H1 (cell line): ENCODE measurements at regions not wholly inside any gene's neighbourhood (a gene's known extent, or its start where the extent isn't known, plus 50 kb on each side); places are given as distances from the start of the nearest gene placed in this dataset.

Experiments used
- CTCF ChIA-PET: fragments of 300-600 bp; sonication (Branson Sonifier 250); formaldehyde crosslinking; loops from one replicate; lab custom pipeline; 2021; ENCODE audit not compliant: partially characterized antibody; lab: Charles Lee
- POLR2A ChIA-PET: fragments of 300-600 bp; sonication (Branson Sonifier 250); formaldehyde crosslinking; loops from one replicate; lab custom pipeline; 2021; ENCODE audit warnings: inconsistent platforms; ENCODE audit not compliant: partially characterized antibody; lab: Charles Lee
- DNase-seq, 2 experiments: peaks; one replicate each; pipeline versions ENCODE4 v3.0.0 to v3.0.0-alpha.2; 2010 to 2022; ENCODE audit warnings: low spot score in 2 of 2, low read depth in 1 of 2, mixed read lengths in 1 of 2
- FAIRE-seq: peaks from 2 replicates; lab custom pipeline; 2011; peaks lifted over from hg19 to GRCh38; lab: Jason Lieb, UNC
- H2AFZ ChIP-seq: 2 replicates; pipeline ENCODE4 v1.8.1; 2012; ENCODE audit warnings: low read length, inconsistent platforms
- H2AK5ac ChIP-seq: 2 replicates; pipeline ENCODE4 v1.6.1; 2013; ENCODE audit warnings: low read depth, low read length
- H2BK120ac ChIP-seq: replicated peaks from 2 replicates; pipeline ENCODE3; 2013; ENCODE audit warnings: low read depth, low read length, inconsistent platforms
- H2BK12ac ChIP-seq: 2 replicates; pipeline ENCODE4 v1.6.1; 2013; ENCODE audit warnings: low read depth, low read length
- H2BK15ac ChIP-seq: 2 replicates; pipeline ENCODE4 v1.6.1; 2013; ENCODE audit warnings: low read length
- H2BK20ac ChIP-seq: 2 replicates; pipeline ENCODE4 v1.6.1; 2013; ENCODE audit warnings: low read length
- H2BK5ac ChIP-seq: 2 replicates; pipeline ENCODE4 v1.6.1; 2013; ENCODE audit warnings: low read depth, low read length
- H3K14ac ChIP-seq: 2 replicates; pipeline ENCODE4 v1.6.1; 2013; ENCODE audit warnings: inconsistent platforms; ENCODE audit not compliant: insufficient read length
- H3K18ac ChIP-seq: 2 replicates; pipeline ENCODE4 v1.6.1; 2013; ENCODE audit warnings: low read length; ENCODE audit errors: extremely low read depth
- H3K23ac ChIP-seq: 2 replicates; pipeline ENCODE4 v1.6.1; 2013; ENCODE audit warnings: inconsistent platforms; ENCODE audit not compliant: insufficient read length
- H3K23me2 ChIP-seq: 2 replicates; pipeline ENCODE4 v1.6.1; 2013; ENCODE audit warnings: low read depth, low read length
- H3K27ac ChIP-seq: 2 replicates; pipeline ENCODE4 v1.6.1; 2011; ENCODE audit warnings: low read depth, low read length, inconsistent platforms
- H3K27me3 ChIP-seq, 4 experiments: replicated peaks in 1 of 4; 1 replicate in 1 of 4; 2 replicates in 3 of 4; pipeline versions ENCODE4 v1.6.1 to v1.8.1; 2011 to 2013; ENCODE audit warnings: low read length in 3 of 4, mild to moderate bottlenecking in 3 of 4, inconsistent platforms in 2 of 4, mixed read lengths in 2 of 4, moderate library complexity in 1 of 4; ENCODE audit not compliant: control insufficient read depth in 3 of 4, insufficient read depth in 3 of 4; ENCODE audit errors: extremely low read depth in 1 of 4
- H3K36me3 ChIP-seq, 4 experiments: 2 replicates each; pipeline versions ENCODE4 v1.6.1 to v1.8.1; 2011 to 2013; ENCODE audit warnings: mild to moderate bottlenecking in 4 of 4, low read length in 3 of 4, moderate library complexity in 2 of 4, control low read depth in 1 of 4, inconsistent platforms in 1 of 4; ENCODE audit not compliant: insufficient read depth in 4 of 4, control insufficient read depth in 2 of 4
- H3K4ac ChIP-seq: replicated peaks from 2 replicates; pipeline ENCODE3; 2013; ENCODE audit warnings: low read length, low read depth, mixed read lengths, inconsistent platforms; ENCODE audit not compliant: insufficient read length
- H3K4me1 ChIP-seq, 4 experiments: replicated peaks in 1 of 4; 1 replicate in 1 of 4; 2 replicates in 3 of 4; pipeline versions ENCODE4 v1.6.1 to v1.8.1; 2011 to 2013; ENCODE audit warnings: low read length in 3 of 4, inconsistent platforms in 2 of 4, mixed read lengths in 1 of 4; ENCODE audit not compliant: insufficient read depth in 4 of 4, control insufficient read depth in 3 of 4
- H3K4me2 ChIP-seq, 2 experiments: 2 replicates each; pipeline versions ENCODE4 v1.6.1 to v1.8.1; 2011 to 2013; ENCODE audit warnings: low read depth in 2 of 2, low read length in 2 of 2, control low read depth in 1 of 2, inconsistent platforms in 1 of 2, mild to moderate bottlenecking in 1 of 2; ENCODE audit not compliant: insufficient read depth in 1 of 2
- H3K4me3 ChIP-seq, 4 experiments: fragments of 200-600, 300-600 bp in 1 of 4; sonication (generic), shearing (Covaris generic), sonication (Bioruptor Twin) in 1 of 4; 2 replicates each; pipeline versions ENCODE4 v1.5.1 to v1.8.1; 2011 to 2016; ENCODE audit warnings: low read length in 4 of 4, low read depth in 3 of 4, control low read depth in 2 of 4, inconsistent platforms in 2 of 4, mild to moderate bottlenecking in 2 of 4, mixed read lengths in 1 of 4, moderate library complexity in 1 of 4; ENCODE audit not compliant: insufficient read depth in 2 of 4; ENCODE audit errors: extremely low read depth in 1 of 4
- H3K56ac ChIP-seq: replicated peaks from 2 replicates; pipeline ENCODE3; 2013; ENCODE audit warnings: low read depth, mild to moderate bottlenecking, mixed read lengths, low read length, inconsistent platforms; ENCODE audit not compliant: insufficient read length
- H3K79me1 ChIP-seq: 2 replicates; pipeline ENCODE4 v1.6.1; 2013; ENCODE audit warnings: low read depth, low read length, control low read depth
- H3K79me2 ChIP-seq, 2 experiments: 2 replicates each; pipeline versions ENCODE4 v1.6.1 to v1.8.1; 2012 to 2013; ENCODE audit warnings: low read length in 2 of 2, mild to moderate bottlenecking in 2 of 2, inconsistent platforms in 1 of 2; ENCODE audit not compliant: insufficient read depth in 2 of 2, control insufficient read depth in 1 of 2
- H3K9ac ChIP-seq, 4 experiments: replicated peaks in 1 of 4; 1 replicate in 1 of 4; 2 replicates in 3 of 4; pipeline versions ENCODE4 v1.6.1 to v1.8.1; 2011 to 2013; ENCODE audit warnings: low read depth in 3 of 4, low read length in 3 of 4, control low read depth in 2 of 4, mild to moderate bottlenecking in 2 of 4, moderate library complexity in 2 of 4, inconsistent platforms in 1 of 4; ENCODE audit errors: extremely low read depth in 1 of 4
- H3K9me3 ChIP-seq, 2 experiments: 2 replicates each; pipeline versions ENCODE4 v1.6.1 to v1.8.1; 2012 to 2013; ENCODE audit warnings: mild to moderate bottlenecking in 2 of 2, moderate library complexity in 2 of 2, control low read depth in 1 of 2, inconsistent platforms in 1 of 2, low read depth in 1 of 2, low read length in 1 of 2, mixed read lengths in 1 of 2; ENCODE audit not compliant: insufficient read depth in 2 of 2
- H4K20me1 ChIP-seq, 2 experiments: replicated peaks in 1 of 2; 2 replicates each; pipeline versions ENCODE3 to v1.8.1; 2011 to 2013; ENCODE audit warnings: inconsistent platforms in 2 of 2, low read length in 2 of 2, mild to moderate bottlenecking in 1 of 2; ENCODE audit not compliant: insufficient read depth in 2 of 2, control insufficient read depth in 1 of 2
- H4K5ac ChIP-seq: 2 replicates; pipeline ENCODE4 v1.6.1; 2013; ENCODE audit warnings: low read length, low read depth, mixed read lengths, inconsistent platforms; ENCODE audit not compliant: insufficient read length
- H4K8ac ChIP-seq: 2 replicates; pipeline ENCODE4 v1.8.0; 2013; ENCODE audit warnings: mild to moderate bottlenecking, moderate library complexity, low read length, inconsistent platforms; ENCODE audit not compliant: insufficient read depth; ENCODE audit errors: extremely low read depth
- H4K91ac ChIP-seq: replicated peaks from 2 replicates; pipeline ENCODE3; 2013; ENCODE audit warnings: low read length, mixed read lengths, inconsistent platforms; ENCODE audit not compliant: insufficient read length
- CTCF ChIP-seq, 3 experiments: IDR thresholded peaks; 1 replicate in 2 of 3; 2 replicates in 1 of 3; pipeline versions ENCODE4 v1.5.1 to v1.6.1; 2011; ENCODE audit warnings: low read length in 3 of 3, mild to moderate bottlenecking in 3 of 3, inconsistent platforms in 2 of 3, low read depth in 1 of 3, moderate library complexity in 1 of 3; ENCODE audit not compliant: insufficient read depth in 1 of 3; ENCODE audit errors: control extremely low read depth in 1 of 3
- EZH2 ChIP-seq: fragments of 200-600 bp; sonication (generic); IDR thresholded peaks from 2 replicates; pipeline ENCODE4 v1.7.1; 2012; ENCODE audit warnings: low read depth, mild to moderate bottlenecking, moderate library complexity, low read length, inconsistent platforms; ENCODE audit not compliant: severe bottlenecking
- HDAC2 ChIP-seq, 2 experiments: fragments of 300-600 bp in 1 of 2; sonication (generic) in 1 of 2; IDR thresholded peaks; 2 replicates each; pipeline ENCODE4 v1.6.1; 2011 to 2012; ENCODE audit warnings: low read depth in 2 of 2, low read length in 2 of 2, mild to moderate bottlenecking in 2 of 2, moderate library complexity in 2 of 2, borderline replicate concordance in 1 of 2, inconsistent platforms in 1 of 2
- PHF8 ChIP-seq: fragments of 200-600 bp; sonication (generic); conservative IDR thresholded peaks from 2 replicates; pipeline ENCODE4 v1.7.1; 2012; ENCODE audit warnings: low read depth, mild to moderate bottlenecking, inconsistent platforms, low read length, moderate library complexity
- POLR2A ChIP-seq, 2 experiments: IDR thresholded peaks; 1 replicate in 1 of 2; 2 replicates in 1 of 2; pipeline ENCODE4 v1.6.1; 2011; ENCODE audit warnings: low read depth in 2 of 2, low read length in 2 of 2, mild to moderate bottlenecking in 2 of 2; ENCODE audit errors: control extremely low read depth in 1 of 2
- POLR2AphosphoS5 ChIP-seq: IDR thresholded peaks from 2 replicates; pipeline ENCODE4 v1.6.1; 2011; ENCODE audit warnings: low read depth, low read length
- RBBP5 ChIP-seq: IDR thresholded peaks from 2 replicates; pipeline ENCODE4 v1.7.1; 2012; ENCODE audit warnings: low read depth, mild to moderate bottlenecking, inconsistent platforms, low read length, moderate library complexity, borderline replicate concordance
- SP2 ChIP-seq: IDR thresholded peaks from 2 replicates; pipeline ENCODE4 v1.6.1; 2012; ENCODE audit warnings: mild to moderate bottlenecking, low read length, inconsistent platforms
- SP4 ChIP-seq: IDR thresholded peaks from 2 replicates; pipeline ENCODE4 v1.6.1; 2012; ENCODE audit warnings: low read length, inconsistent platforms
- SRF ChIP-seq: IDR thresholded peaks from 2 replicates; pipeline ENCODE4 v1.6.1; 2011; ENCODE audit warnings: mild to moderate bottlenecking, low read depth, low read length, moderate library complexity
- TAF1 ChIP-seq: IDR thresholded peaks from 2 replicates; pipeline ENCODE4 v1.6.1; 2011; ENCODE audit warnings: mild to moderate bottlenecking, low read depth, low read length
- TAF7 ChIP-seq: optimal IDR thresholded peaks from 2 replicates; pipeline ENCODE3; 2011; ENCODE audit warnings: low read depth, mild to moderate bottlenecking, inconsistent platforms, low read length, moderate library complexity, borderline replicate concordance
- ZNF274 ChIP-seq: IDR thresholded peaks from 2 replicates; pipeline ENCODE4 v1.7.0; 2012; ENCODE audit warnings: low read length, borderline replicate concordance; ENCODE audit errors: extremely low read depth
- TF ChIP-seq, protein P1 (sequence below): IDR thresholded peaks from 2 replicates; pipeline ENCODE4 v1.6.1; 2012; ENCODE audit warnings: inconsistent platforms

- Histone ChIP-seq H3K36me3 (no peaks in the 10 kb centered on the region), H2AK5ac (no peak overlapping the region), H2AFZ (no peak overlapping the region), H3K27ac (no peak overlapping the region), H3K9me3 (no peaks in the 10 kb centered on the region), H3K4me1 (no peaks in the 10 kb centered on the region), H3K79me1 (no peaks in the 10 kb centered on the region), H3K18ac (no peak overlapping the region), H3K56ac (no peak overlapping the region), H3K4ac (no peak overlapping the region), H3K27me3 (no peaks in the 10 kb centered on the region), H3K4me2 (no peak overlapping the region), H4K5ac (no peak overlapping the region), H3K79me2 (no peaks in the 10 kb centered on the region), H4K20me1 (no peaks in the 10 kb centered on the region), H3K23me2 (no peaks in the 10 kb centered on the region), H3K4me3 (no peak overlapping the region), H3K23ac (no peak overlapping the region), H3K9ac (no peak overlapping the region), H4K8ac (no peak overlapping the region), H2BK12ac (no peak overlapping the region), H2BK5ac (no peak overlapping the region), H2BK20ac (no peak overlapping the region), H4K91ac (no peak overlapping the region), H3K14ac (no peak overlapping the region), H2BK15ac (no peak overlapping the region), H2BK120ac (no peak overlapping the region)
- FAIRE-seq = no peak
- DNase-seq = no peak
- ChIA-PET CTCF (interaction anchor here (1.3 kb wide), 1 partner anchor 12 kb away, joined by 4 read pairs; no protein-coding TSS in a partner anchor), POLR2A (no interaction called here)
- TF ChIP-seq TAF1 (no peak), EZH2 (no peak), RBBP5 (no peak), POLR2AphosphoS5 (no peak), CTCF (IDR thresholded peaks at IDR 0.05; ENCODE audit: control extremely low read depth in 1 of 3, insufficient read depth in 1 of 3, low read depth in 1 of 3, low read length in 3 of 3) (no peak), PHF8 (no peak), ZNF274 (no peak), SP2 (no peak), POLR2A (IDR thresholded peaks at IDR 0.05; ENCODE audit: control extremely low read depth in 1 of 2, low read depth in 2 of 2, low read length in 2 of 2) (no peak), SP4 (no peak), SRF (no peak), TAF7 (no peak), HDAC2 (IDR thresholded peaks at IDR 0.05; ENCODE audit: borderline replicate concordance in 1 of 2, low read depth in 2 of 2, low read length in 2 of 2) (no peak)
- TF ChIP-seq, protein P1, sequence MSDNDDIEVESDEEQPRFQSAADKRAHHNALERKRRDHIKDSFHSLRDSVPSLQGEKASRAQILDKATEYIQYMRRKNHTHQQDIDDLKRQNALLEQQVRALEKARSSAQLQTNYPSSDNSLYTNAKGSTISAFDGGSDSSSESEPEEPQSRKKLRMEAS = no peak
Observed at GRCh38 chr4:161097821-161098220, 1066.0 kb downstream of the FSTL5 start.
